ENCODE measurements at regions not wholly inside any gene's neighbourhood (a gene's known extent, or its start where the extent isn't known, plus 50 kb on each side); places are given as distances from the start of the nearest gene placed in this dataset.
A peak's percentile ranks its signal among the peaks of the same experiment; 100 is the strongest.

DNA sequence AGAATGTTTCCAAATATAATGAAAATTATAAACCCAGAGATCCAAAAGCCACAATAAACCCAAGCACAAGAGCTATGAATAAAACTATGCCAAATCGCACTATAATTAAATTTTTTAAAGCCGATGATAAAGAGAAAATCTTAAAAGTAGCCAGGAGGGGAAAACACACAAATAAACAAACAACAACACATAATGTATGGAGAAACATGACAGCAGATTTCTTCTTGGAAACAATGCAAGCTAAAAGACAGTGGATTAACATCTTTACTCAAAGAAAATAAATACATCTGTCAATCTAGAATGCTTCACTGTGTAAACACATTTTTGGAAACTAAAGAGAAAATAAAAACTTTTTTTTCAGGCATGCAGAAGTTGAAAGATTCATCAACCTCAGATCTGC is 53.0 kb upstream of the SMOX start:
- no peak for DNase-seq

- DNase-seq: no peak
These were observed 56.8 kb upstream of the SMOX start for GRCh38 chr20:4091490-4092479.

- DNase-seq: no peak
These were observed 57.7 kb upstream of the SMOX start for GRCh38 chr20:4090756-4091489.

DNA sequence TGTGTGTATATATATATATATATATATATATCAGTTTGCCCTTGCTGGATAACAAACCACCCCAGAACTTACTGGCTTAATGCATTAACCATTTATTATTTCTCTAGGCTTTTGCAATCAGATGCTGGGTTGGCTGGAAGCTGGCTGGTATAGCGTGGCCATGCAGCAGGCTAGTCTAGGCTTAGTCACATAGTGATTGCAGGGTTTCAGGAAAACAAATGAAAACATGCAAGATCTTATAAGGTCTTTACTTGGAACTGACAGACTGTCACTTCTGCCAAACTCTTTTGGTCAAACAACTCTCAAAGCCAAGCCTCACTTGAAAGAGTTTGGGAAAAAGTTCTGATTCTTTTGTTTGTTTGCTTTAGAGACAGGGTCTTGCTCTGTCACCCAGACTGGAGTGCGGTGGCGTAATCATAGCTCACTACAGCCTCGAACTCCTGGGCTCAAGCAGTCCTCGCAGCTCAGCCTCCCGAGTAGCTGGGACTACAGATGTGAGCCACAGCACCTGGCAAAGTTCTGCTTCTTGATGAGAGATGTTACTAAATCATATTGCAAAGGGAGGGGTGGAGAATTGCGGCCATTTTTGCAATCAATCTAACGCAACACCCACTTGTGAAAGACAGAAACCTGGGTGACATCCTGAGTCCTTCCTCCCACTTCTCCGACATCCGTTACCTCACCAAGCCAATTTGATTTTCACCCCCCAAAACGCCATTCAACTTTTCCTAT is 58.7 kb upstream of the SMOX start:
- DNase-seq: no peak

GRCh38 chr20:4088766-4089165 is 59.9 kb upstream of the SMOX start:
- no peak for DNase-seq

DNA sequence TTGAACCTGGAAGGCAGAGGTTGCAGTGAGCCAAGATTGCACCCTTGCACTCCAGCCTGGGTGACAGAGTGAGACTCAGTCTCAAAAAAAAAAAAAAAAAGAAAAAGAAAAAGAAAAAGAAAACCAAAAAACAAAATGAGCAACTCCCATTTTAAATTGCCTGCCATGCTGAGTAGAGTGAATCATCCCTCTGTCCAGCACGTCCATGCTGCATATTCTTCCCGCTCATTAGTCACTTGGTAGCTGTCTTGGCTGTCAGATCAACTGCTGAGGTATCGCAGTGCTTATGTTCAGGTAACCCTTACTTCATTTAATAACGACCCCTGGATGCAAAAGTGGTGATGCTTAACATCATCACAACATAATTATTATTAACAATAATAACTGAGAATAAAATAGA is 60.7 kb upstream of the SMOX start:
- no peak for DNase-seq

DNA sequence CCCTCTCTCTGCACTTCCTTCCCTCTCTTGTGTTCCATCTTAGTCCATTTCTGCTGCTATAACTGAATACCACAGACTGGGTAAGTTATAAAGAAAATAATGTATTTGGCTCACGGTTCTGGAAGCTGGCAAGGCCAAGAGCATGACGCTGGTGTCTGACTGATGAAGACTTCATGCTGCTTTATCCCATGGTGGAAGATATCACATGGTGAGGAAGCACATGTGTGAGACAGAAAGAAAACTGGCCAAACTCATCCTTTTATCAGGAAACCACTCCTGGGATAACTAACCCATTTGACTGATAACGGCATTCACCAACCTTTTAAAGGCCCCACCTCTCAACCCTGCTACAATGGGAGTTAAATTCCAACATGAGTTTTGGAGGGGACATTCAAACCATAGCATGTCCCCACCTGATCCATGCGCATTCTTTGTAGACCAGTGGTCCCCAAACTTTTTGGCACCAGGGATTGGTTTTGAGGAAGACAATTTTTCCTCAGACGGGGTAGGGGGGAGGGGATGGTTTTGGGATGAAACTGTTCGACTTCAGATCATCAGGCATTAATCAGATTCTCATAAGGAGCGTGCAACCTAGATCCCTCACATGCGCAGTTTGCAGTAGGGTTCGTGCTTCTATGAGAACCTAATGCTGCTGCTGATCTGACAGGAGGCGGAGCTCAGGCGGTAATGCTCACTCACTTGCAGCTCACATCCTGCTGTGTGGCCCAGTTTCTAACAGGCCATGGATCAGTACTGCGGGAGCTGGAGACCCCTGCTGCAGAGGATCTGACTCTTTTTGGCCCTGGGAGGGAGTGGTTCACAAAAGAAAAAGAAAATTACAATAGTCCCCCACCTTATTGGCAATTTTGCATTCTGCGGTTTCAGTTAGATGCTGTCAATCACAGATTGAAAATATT is 61.6 kb upstream of the SMOX start:
- no peak for DNase-seq

GRCh38 chr20:4084721-4085120 is 63.9 kb upstream of the SMOX start:
- no peak for DNase-seq

- no peak for DNase-seq
These were observed 64.5 kb upstream of the SMOX start for GRCh38 chr20:4084096-4084495.

- DNase-seq: no peak
These were observed 65.3 kb upstream of the SMOX start for GRCh38 chr20:4083098-4083865.

- no peak for DNase-seq
These were observed 66.1 kb upstream of the SMOX start for GRCh38 chr20:4082406-4083097.

GRCh38 chr20:4081421-4081820 is 66.1 kb upstream of the RNF24 start:
- DNase-seq: no peak

DNA sequence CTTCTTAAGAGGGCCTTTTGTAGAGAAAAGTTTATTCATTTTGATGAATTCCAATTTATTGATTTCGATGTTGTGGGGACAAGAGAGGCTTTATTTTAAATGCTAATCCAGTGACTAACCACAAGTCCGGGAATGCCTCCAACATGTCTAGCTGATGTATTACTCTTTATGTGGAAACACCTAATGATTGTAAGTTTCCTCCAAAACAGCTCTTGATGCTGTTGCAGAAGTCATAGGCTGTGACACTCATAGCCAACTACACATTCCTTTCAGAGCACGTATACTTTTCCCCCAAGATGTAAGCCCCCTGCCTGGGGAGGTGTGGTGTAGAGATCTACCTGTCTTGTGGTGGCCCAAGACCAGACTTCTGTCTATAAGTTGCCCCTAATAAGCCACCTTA is 61.3 kb upstream of the RNF24 start:
- DNase-seq: no peak

DNA sequence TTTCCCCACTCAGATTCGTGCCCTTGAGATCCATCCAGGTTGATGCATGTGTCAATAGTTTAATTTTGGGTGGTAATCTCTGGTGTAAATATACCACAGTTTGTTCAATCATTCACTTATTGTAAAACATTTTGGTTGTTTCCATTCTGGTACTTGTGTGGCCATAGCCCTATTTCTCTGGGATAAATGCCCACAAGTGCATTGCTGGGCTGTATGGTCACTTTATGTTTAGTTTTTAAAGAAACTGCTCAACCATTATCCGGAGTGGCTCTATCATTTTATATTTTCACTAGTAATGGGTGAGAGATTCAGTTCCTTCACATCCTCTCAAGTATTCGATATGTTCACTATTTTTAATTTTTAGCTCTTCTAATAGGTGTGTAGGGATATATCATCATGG is 60.7 kb upstream of the RNF24 start:
- no peak for DNase-seq

GRCh38 chr20:4074877-4075455 is 59.6 kb upstream of the RNF24 start:
- no peak for DNase-seq

DNA sequence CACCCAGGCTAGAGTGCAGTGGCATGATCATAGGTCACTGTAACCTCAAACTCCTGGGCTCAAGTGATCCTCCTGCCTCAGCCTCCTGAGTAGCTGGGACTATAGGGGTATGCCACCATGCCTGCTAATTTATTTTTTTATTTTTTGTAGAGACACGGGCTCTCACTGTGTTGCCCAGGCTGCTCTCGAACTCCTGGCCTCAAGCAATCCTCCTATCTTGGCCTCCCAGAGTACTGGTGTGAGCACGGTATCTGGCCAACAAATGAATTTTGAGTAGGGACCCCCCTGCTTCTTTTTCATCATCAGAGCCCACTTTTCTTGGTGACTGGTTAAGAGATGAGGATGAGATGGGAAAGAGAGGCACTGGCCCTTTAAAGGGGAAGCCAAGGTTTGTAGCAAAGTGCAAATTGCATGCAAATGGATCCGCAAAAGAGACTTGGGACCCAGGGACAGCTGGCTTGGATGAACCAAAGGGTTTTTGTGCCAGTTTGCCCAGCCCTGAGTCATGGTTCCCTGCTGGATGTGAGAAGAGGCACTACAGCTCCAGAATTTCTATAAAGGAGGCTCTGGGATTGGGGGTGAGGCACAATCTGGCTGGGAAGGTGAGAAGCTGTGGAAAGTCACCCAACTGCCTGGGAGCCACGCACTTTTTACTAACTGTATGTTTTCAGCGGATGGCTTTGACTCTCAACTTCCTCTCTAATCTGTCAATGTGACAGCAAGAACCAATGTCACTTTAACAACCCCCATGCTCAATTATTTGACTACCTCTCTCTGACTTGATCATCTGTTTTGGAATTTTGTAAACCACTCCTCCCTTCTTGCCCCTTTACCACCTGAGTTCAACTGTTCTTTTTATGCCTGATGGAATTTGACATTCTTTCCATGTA is 58.7 kb upstream of the RNF24 start:
- no peak for DNase-seq

GRCh38 chr20:4071178-4071693 is 55.9 kb upstream of the RNF24 start:
- DNase-seq: peak; percentile 50

- DNase-seq: peak; percentile 36
These were observed 55.2 kb upstream of the RNF24 start for GRCh38 chr20:4070323-4071177.
